SK-N-MC (cell line): ENCODE measurements at regions not wholly inside any gene's neighbourhood (a gene's known extent, or its start where the extent isn't known, plus 50 kb on each side); places are given as distances from the start of the nearest gene placed in this dataset.

ENCODE experiments used
- EZH2 ChIP-seq: fragments of 200-600 bp; sonication (generic); IDR thresholded peaks from one replicate; pipeline ENCODE4 v1.6.1; 2017; ENCODE audit warnings: antibody characterized with exemption
- POLR2AphosphoS5 ChIP-seq: IDR thresholded peaks from 2 replicates; pipeline ENCODE4 v1.6.1; 2012; ENCODE audit warnings: mild to moderate bottlenecking, low read depth, low read length, borderline replicate concordance

DNA sequence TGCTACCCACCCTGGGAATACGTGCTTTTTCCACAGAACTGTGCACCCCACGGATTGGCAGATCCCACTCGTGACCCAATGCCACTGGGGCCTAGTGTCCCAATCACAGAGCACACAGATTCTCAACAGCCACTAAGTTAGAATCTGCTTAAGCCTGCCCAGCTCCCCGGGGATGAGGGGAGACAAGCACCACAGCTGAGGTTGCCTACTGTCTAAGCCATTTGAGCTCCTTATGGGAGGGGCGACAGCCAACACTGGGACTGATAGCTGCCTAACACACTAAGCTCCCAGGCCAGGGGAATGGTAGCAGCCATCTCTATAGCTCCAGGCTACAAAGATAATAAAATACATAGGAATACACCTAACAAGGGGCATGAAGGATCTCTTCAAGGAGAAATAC is 93.5 kb upstream of the GUCY1A1 start:
- no peak for TF ChIP-seq POLR2AphosphoS5
- TF ChIP-seq EZH2, result no peak
